PC-3 (cell line): ENCODE measurements at regions not wholly inside any gene's neighbourhood (a gene's known extent, or its start where the extent isn't known, plus 50 kb on each side); places are given as distances from the start of the nearest gene placed in this dataset.
A peak's percentile ranks its signal among the peaks of the same experiment; 100 is the strongest.

Experiments
- ATAC-seq: fragments of 200-7000 bp; cut with Tn5 transposase; 2 replicates; pipeline ENCODE4 v1.9.1; 2020; ENCODE audit warnings: mild to moderate bottlenecking, moderate library complexity
- BruUV-seq: library from RNA; stranded (reverse); fragments of 400-500 nt; replicated peaks from 2 replicates; lab custom pipeline; 2021; lab: Mats Ljungman, UMichigan
- CTCF ChIA-PET: fragments of 300-600 bp; sonication (Branson Sonifier 250); formaldehyde crosslinking; loops from one replicate; lab custom pipeline; 2022; ENCODE audit warnings: antibody characterized with exemption; lab: Charles Lee
- POLR2A ChIA-PET: fragments of 300-600 bp; sonication (Branson Sonifier 250); formaldehyde crosslinking; loops from one replicate; lab custom pipeline; 2022; ENCODE audit warnings: antibody characterized with exemption; ENCODE audit not compliant: unreplicated experiment; lab: Charles Lee
- DNase-seq: peaks from one replicate; pipeline ENCODE4 v3.0.0-alpha.2; 2015
- H2AFZ ChIP-seq: fragments of 300-600 bp; sonication (generic); 2 replicates; pipeline ENCODE4 v1.6.0; 2016; ENCODE audit warnings: antibody characterized with exemption, low read length
- H3F3A ChIP-seq: fragments of 300-600 bp; sonication (generic); one replicate; pipeline ENCODE4 v1.6.0; 2017; ENCODE audit warnings: antibody characterized with exemption, low read length, control low read depth, mild to moderate bottlenecking; ENCODE audit not compliant: unreplicated experiment
- H3K27ac ChIP-seq: fragments of 300-600 bp; sonication (generic); 2 replicates; pipeline ENCODE4 v1.5.1; 2016; ENCODE audit warnings: mild to moderate bottlenecking, low read length
- H3K27me3 ChIP-seq: fragments of 300-600 bp; sonication (generic); 2 replicates; pipeline ENCODE4 v1.6.1; 2016; ENCODE audit warnings: low read length, mixed read lengths
- H3K36me3 ChIP-seq: fragments of 300-600 bp; sonication (generic); 2 replicates; pipeline ENCODE4 v1.6.1; 2016; ENCODE audit warnings: low read depth, mixed run types, low read length, mixed read lengths
- H3K4me1 ChIP-seq: fragments of 300-600 bp; sonication (generic); 2 replicates; pipeline ENCODE4 v1.5.1; 2016; ENCODE audit warnings: low read length; ENCODE audit not compliant: insufficient read depth
- H3K4me2 ChIP-seq: fragments of 300-600 bp; sonication (generic); 2 replicates; pipeline ENCODE4 v1.6.0; 2016; ENCODE audit warnings: low read length
- H3K4me3 ChIP-seq: fragments of 300-600 bp; sonication (generic); 2 replicates; pipeline ENCODE4 v1.5.1; 2016; ENCODE audit warnings: mild to moderate bottlenecking, low read length, mixed read lengths
- H3K79me2 ChIP-seq: fragments of 300-600 bp; sonication (generic); 2 replicates; pipeline ENCODE4 v1.6.1; 2017; ENCODE audit warnings: low read length, mixed read lengths
- H3K9ac ChIP-seq: fragments of 300-600 bp; sonication (generic); 2 replicates; pipeline ENCODE4 v1.6.0; 2016; ENCODE audit warnings: mild to moderate bottlenecking, low read length
- H3K9me2 ChIP-seq: fragments of 300-600 bp; sonication (generic); replicated peaks from 2 replicates; pipeline ENCODE4 v1.6.1; 2016; ENCODE audit warnings: mixed run types, low read length, mixed read lengths
- H3K9me3 ChIP-seq: fragments of 300-600 bp; sonication (generic); 2 replicates; pipeline ENCODE4 v1.6.1; 2016; ENCODE audit warnings: low read length, mixed read lengths
- H4K20me1 ChIP-seq: fragments of 300-600 bp; sonication (generic); 2 replicates; pipeline ENCODE4 v1.6.1; 2016; ENCODE audit warnings: low read length, mixed read lengths
- EZH2 ChIP-seq: fragments of 300-600 bp; sonication (generic); IDR thresholded peaks from one replicate; pipeline ENCODE4 v1.6.1; 2017; ENCODE audit warnings: antibody characterized with exemption, mild to moderate bottlenecking, low read length; ENCODE audit not compliant: unreplicated experiment
- EZH2phosphoT487 ChIP-seq: fragments of 300-600 bp; sonication (generic); IDR thresholded peaks from 2 replicates; pipeline ENCODE4 v1.6.1; 2018; ENCODE audit warnings: mild to moderate bottlenecking, antibody characterized with exemption, low read length, borderline replicate concordance
- intact Hi-C: fragments of 100-400 bp; cut with micrococcal nuclease; formaldehyde crosslinking; loops from 2 replicates; pipeline ENCODE4 v1.9.0; 2023
- TF ChIP-seq, protein P1 (sequence below): fragments of 300-600 bp; sonication (generic); conservative IDR thresholded peaks from 2 replicates; pipeline ENCODE4 v1.5.1; 2017; ENCODE audit warnings: antibody characterized with exemption, low read depth, mild to moderate bottlenecking, low read length

DNA sequence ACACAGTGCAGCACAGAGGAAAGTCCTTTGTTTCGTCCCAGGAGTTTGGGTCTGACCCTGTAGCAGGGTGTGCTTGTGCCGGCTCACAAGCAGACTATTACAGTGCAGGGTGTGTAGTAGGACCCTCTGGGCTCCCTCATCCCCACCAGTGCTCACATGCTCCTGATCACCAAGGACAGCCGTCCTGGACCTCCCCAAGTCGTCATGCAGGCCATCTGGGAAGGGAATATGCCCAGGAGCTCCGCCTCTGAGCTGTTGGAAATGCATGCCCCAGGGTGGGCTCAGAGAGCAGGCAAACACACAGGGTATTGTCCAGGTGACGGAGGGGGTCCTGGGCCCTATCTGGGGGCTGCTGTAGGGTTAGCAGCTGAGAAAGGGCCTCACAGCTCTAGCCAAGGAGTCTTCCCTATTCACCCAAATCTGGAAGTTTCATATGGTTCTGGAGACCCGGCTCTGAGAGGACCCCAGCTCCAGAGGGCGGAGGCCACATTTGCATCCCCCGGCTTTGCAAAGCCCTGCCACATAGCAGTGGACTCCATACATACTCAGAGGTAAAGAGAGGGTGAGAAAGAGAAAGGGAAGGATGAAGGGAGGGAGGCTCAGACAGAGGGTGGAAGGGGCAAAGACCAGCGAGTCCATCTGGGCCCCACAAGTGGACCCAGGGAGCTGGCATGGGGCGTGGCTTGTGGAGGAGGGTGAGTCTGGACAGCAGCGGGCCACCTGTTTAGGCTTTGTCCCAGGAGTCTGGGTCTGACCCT lies 53.5 kb upstream of the PPP2R5C start:
- POLR2A ChIA-PET, result no interaction called here
- Histone ChIP-seq H3K9me2 (no peaks in the 10 kb centered on the region), H3K9ac (peak overlapping the region; percentile 22; the same call in 1 of the 2 replicates), H3K4me3 (no peak overlapping the region), H3K36me3 (no peaks in the 10 kb centered on the region), H3K4me2 (peak overlapping the region; percentile 70), H3K79me2 (no peaks in the 10 kb centered on the region), H3K4me1 (peaks cover 22% of the 10 kb centered on the region), H3K27ac (peak overlapping the region; percentile 21), H3F3A (no peaks in the 10 kb centered on the region), H3K9me3 (no peaks in the 10 kb centered on the region), H2AFZ (peak overlapping the region; percentile 80), H4K20me1 (no peaks in the 10 kb centered on the region), H3K27me3 (no peaks in the 10 kb centered on the region)
- ATAC-seq, result no peak
- TF ChIP-seq EZH2 (no peak), EZH2phosphoT487 (no peak)
- TF ChIP-seq, protein P1, sequence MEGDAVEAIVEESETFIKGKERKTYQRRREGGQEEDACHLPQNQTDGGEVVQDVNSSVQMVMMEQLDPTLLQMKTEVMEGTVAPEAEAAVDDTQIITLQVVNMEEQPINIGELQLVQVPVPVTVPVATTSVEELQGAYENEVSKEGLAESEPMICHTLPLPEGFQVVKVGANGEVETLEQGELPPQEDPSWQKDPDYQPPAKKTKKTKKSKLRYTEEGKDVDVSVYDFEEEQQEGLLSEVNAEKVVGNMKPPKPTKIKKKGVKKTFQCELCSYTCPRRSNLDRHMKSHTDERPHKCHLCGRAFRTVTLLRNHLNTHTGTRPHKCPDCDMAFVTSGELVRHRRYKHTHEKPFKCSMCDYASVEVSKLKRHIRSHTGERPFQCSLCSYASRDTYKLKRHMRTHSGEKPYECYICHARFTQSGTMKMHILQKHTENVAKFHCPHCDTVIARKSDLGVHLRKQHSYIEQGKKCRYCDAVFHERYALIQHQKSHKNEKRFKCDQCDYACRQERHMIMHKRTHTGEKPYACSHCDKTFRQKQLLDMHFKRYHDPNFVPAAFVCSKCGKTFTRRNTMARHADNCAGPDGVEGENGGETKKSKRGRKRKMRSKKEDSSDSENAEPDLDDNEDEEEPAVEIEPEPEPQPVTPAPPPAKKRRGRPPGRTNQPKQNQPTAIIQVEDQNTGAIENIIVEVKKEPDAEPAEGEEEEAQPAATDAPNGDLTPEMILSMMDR, result no peak
- intact Hi-C loops, result loop anchor here (1.0 to 10.0 kb wide), 3 partner anchors 23 to 187 kb away; no protein-coding TSS in a partner anchor
- CTCF ChIA-PET, result interaction anchor here (1.0 to 1.2 kb wide), 5 partner anchors 23 to 63 kb away, joined by 3 to 13 read pairs (median 4); no protein-coding TSS in a partner anchor
- no TSS peak for BruUV-seq
- no peak for DNase-seq

DNA sequence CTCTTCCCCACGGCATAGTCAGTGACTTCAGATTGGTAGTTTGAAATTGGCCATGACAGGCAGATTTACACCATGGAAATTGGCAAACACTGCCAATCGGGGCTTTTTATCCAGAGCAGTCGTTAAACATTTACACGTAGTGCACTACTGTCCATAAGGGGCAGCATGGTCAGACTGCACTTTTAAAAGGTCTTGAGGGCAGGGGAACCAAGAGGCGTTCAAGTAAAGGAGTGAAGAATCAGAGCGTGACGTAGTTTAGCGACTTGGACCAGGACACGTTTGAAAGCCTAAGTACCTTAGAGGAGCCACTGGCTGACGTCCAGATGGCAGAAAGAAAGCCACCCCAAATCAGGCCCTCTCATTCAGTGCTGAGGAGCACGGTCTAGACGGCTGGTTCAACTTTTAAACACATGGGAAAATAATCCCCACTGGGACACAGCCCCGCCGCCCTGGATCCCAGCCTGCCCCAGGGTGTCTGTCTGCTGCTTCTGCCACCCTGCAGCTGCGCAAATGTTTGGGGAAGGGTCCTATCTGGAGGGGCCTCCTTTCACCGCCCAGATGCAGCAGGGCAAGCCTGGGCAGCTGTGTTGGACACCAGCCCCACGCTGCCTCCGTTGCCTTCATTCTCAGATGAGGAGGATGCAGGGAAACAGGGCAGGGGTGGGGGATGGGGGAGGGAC lies 52.5 kb upstream of the PPP2R5C start:
- Histone ChIP-seq H3K4me3 (no peak overlapping the region), H3K27ac (no peak overlapping the region), H3K9me2 (no peaks in the 10 kb centered on the region), H3K4me1 (peaks cover 22% of the 10 kb centered on the region), H4K20me1 (no peaks in the 10 kb centered on the region), H3K36me3 (no peaks in the 10 kb centered on the region), H3K79me2 (no peaks in the 10 kb centered on the region), H3K4me2 (no peak overlapping the region), H3K27me3 (no peaks in the 10 kb centered on the region), H3K9me3 (no peaks in the 10 kb centered on the region), H2AFZ (no peak overlapping the region), H3K9ac (no peak overlapping the region), H3F3A (no peaks in the 10 kb centered on the region)
- BruUV-seq, result no TSS peak
- POLR2A ChIA-PET, result no interaction called here
- CTCF ChIA-PET, result interaction anchor here (1.0 kb wide), 1 partner anchor 52 kb away, joined by 3 read pairs; no protein-coding TSS in a partner anchor
- TF ChIP-seq, protein P1, result no peak
- intact Hi-C loops, result loop anchor here (10.0 kb wide), 1 partner anchor 186 kb away; no protein-coding TSS in a partner anchor
- no peak for DNase-seq
- ATAC-seq, result no peak

DNA sequence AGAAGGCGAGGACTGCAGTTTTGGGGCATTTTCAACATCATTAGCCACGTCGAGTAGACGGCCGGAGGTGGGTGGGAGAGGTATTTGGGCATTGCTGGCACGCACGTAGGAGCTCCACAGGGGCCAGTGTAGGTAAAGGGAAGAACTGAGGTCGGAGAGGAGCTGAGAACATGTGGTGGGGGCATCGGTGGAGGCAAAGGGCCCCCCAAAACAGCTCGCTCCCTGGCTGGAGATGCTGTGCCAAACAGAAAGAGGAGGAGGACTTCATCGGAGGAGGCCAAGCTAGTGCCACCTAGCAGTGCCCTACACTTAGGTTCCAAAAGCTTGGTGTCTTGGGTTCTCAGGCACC lies 52.0 kb upstream of the PPP2R5C start:
- CTCF ChIA-PET, result interaction anchor here (1.0 kb wide), 1 partner anchor 51 kb away, joined by 3 read pairs; no protein-coding TSS in a partner anchor
- no TSS peak for BruUV-seq
- Histone ChIP-seq H3K9ac (no peak overlapping the region), H3K36me3 (no peaks in the 10 kb centered on the region), H4K20me1 (no peaks in the 10 kb centered on the region), H3K9me2 (no peaks in the 10 kb centered on the region), H3K4me2 (no peak overlapping the region), H3K9me3 (no peaks in the 10 kb centered on the region), H2AFZ (no peak overlapping the region), H3K27ac (peak overlapping the region; percentile 50; the same call in 1 of the 2 replicates), H3K27me3 (no peaks in the 10 kb centered on the region), H3K4me1 (peaks cover 22% of the 10 kb centered on the region), H3K79me2 (no peaks in the 10 kb centered on the region), H3F3A (no peaks in the 10 kb centered on the region), H3K4me3 (no peak overlapping the region)
- intact Hi-C loops, result loop anchor here (10.0 kb wide), 1 partner anchor 185 kb away; no protein-coding TSS in a partner anchor
- DNase-seq (no peak), ATAC-seq (no peak)
- POLR2A ChIA-PET, result no interaction called here
- TF ChIP-seq EZH2phosphoT487, result no peak
- TF ChIP-seq, protein P1, result no peak
- TF ChIP-seq EZH2, result no peak
